Heart left ventricle (tissue), 13 donors: ENCODE measurements at regions not wholly inside any gene's neighbourhood (a gene's known extent, or its start where the extent isn't known, plus 50 kb on each side); places are given as distances from the start of the nearest gene placed in this dataset.

ENCODE experiments used
- CTCF ChIP-seq, 12 donors: fragments of 200-600 bp; sonication (generic) in 4 of 12; IDR thresholded peaks; one replicate each; pipeline versions ENCODE4 v1.5.0 to v1.8.0; 2018 to 2022; ENCODE audit warnings: antibody characterized with exemption in 12 of 12, mild to moderate bottlenecking in 5 of 12
- POLR2A ChIP-seq, 2 donors: fragments of 450-650 bp; IDR thresholded peaks; one replicate each; pipeline ENCODE4 v1.6.1; 2017; ENCODE audit warnings: antibody characterized with exemption in 2 of 2, mild to moderate bottlenecking in 2 of 2, moderate library complexity in 2 of 2
- donor health status: ischemic (EF 13 %, LVEDD 7.1; RV severe dilation, severe dysfunction).
- donor health status: DM: no; HTN: yes; CAD: no.
- donor health status: DM: no; HTN: no; CAD: no.
- donor health status: ischemic (EF 25% LVEDD 6.9; RV normal size, moderate dysfunction).
- donor health status: ischemic (EF 25% LVEDD 5.7; RV mildly dilated, moderate dysfunction).
- donor health status: ischemic (EF 35%, LVEDD 5.7; RV mildly dilated, moderate dysfunction).
- donor health status: nonischemic (EF 11% LVEDD 7.7; RV severe dilation, severe dysfunction).
- donor health status: DM: yes; HTN: yes; CAD: no.
- donor health status: PGD.
- donor health status: ischemic (EF 29% LVEDD 5.4; RV normal size, mild dysfunction).
- donor health status: nonischemic (EF 23%, LVEDD 6.1; RV moderate dilation, normal function).

GRCh38 chr1:55287723-55288122 is 72.6 kb upstream of the USP24 start:
- TF ChIP-seq CTCF (IDR thresholded peaks at IDR 0.05) (no peak), POLR2A (IDR thresholded peaks at IDR 0.05) (no peak)
